ENCODE measurements at regions not wholly inside any gene's neighbourhood (a gene's known extent, or its start where the extent isn't known, plus 50 kb on each side); places are given as distances from the start of the nearest gene placed in this dataset.

- DNase-seq (ENCODE audit: low spot score) = peak; percentile 54
Measured at GRCh38 chr3:42012935-42013690, 51.2 kb upstream of the ULK4 start.

DNA sequence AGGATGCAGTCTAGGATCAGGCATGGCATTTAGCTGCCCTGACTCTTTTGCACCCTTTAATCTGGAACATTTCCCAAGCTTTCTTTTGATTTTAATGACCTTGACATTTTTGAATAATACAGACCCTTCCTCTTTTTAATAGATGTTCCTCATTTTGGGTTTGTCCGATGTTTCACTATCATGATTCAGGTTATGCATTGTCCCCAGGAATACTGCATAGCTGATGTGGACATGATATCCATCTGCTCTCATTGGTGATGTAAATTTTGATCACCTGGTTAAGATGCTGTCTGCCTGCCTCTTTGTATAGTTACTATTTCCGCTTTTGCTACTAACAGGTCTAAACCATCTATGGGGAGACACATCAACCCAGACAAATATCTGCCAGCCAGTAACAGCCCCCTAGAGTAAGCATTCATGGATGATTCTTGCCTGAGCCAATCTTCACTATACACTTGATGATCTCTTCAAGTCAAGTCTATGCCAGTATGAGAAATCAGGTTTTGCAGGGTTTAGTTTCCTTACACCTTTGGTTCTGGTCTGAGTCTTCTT is 50.6 kb upstream of the ULK4 start:
- no peak for DNase-seq (ENCODE audit: low spot score)

Measured in globus pallidus (tissue), 1 donor.